ENCODE measurements at regions not wholly inside any gene's neighbourhood (a gene's known extent, or its start where the extent isn't known, plus 50 kb on each side); places are given as distances from the start of the nearest gene placed in this dataset.
"Not testable (repeated sequence)": the region's sequence is repeated elsewhere in the genome, so short reads cannot be mapped to it uniquely, and the experiment has no call there.

DNA sequence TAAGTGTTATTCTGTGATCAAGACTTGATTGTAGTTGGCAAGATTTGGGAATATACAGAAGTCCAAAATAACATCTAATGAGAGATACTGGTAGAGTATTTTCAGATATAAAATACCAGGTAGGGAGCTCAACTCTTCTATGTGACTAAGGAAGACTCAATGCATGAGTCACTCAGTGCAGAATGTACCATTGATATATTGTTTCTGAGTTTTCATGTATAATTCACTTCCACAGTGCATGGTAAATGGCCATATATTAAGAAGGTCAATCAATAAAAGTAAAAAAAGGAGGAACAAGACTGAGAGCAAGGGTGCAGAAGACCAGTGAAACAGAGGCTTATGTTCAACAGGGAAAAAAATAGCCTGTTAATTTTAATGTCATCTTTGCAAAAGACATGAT is 1387.9 kb downstream of the CDH8 start:
- no peak for DNase-seq
- Histone ChIP-seq H3K27me3 (replicated peaks in 1 of 7) (no peaks in the 10 kb centered on the region), H3K4me3 (no peak overlapping the region), H3K27ac (no peak overlapping the region), H3K4me1 (no peaks in the 10 kb centered on the region), H3K36me3 (no peaks in the 10 kb centered on the region), H3K9me3 (peaks cover 0 to 6% (median 0%) of the 10 kb centered on the region in 8 donors)
- intact Hi-C loops (cut with DNase I; ENCODE audit: low total_unique reads): no loop called here
- TF ChIP-seq CTCF (IDR thresholded peaks at IDR 0.05 in 8 of 11, conservative IDR thresholded peaks at IDR 0.05 in 3 of 11): no peak
- TF ChIP-seq POLR2A (IDR thresholded peaks at IDR 0.05): no peak
- TF ChIP-seq POLR2AphosphoS5 (IDR thresholded peaks at IDR 0.05): no peak

DNA sequence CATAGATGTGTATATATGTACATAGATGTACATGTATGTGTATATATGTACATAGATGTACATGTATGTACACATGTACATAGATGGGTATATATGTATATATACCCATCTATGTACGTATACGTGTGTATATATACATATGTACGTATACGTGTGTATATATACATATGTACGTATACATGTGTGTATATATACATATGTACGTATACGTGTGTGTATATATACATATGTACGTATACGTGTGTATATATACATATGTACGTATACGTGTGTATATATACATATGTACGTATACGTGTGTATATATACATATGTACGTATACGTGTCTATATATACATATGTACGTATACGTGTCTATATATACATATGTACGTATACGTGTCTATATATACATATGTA is 1388.8 kb downstream of the CDH8 start:
- H3K4me3 ChIP-seq; H3K27ac ChIP-seq; H3K36me3 ChIP-seq; DNase-seq; H3K4me1 ChIP-seq; H3K27me3 ChIP-seq (replicated peaks in 1 of 7); intact Hi-C loops (cut with DNase I; ENCODE audit: low total_unique reads): not testable (repeated sequence)
- WGBS, 5 donors: 76 to 89% (median 89%) methylated on average over 18 to 19 of the region's 19 CpGs
- H3K9me3 ChIP-seq: peaks cover 0 to 11% (median 0%) of the 10 kb centered on the region in 8 donors

DNA sequence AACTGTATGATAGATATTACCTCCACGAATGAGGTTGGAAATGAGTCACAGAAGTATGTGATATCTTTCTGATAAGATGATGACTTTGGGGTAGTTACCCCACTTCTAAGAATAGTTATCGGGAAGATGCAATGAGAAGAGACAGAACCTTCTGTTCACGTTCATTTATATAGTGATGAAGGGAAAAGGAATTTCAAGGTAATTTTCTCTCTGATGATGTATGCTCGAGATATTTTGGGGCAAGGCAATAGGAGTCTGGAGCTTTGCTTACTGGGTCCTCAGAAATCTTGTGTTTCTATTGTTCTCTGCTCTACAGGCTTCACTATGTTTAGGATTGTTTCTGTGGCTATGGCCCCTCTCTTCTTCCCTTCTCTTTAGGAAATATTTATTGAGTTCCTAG is 1389.6 kb downstream of the CDH8 start:
- Histone ChIP-seq H3K27me3 (replicated peaks in 1 of 7) (no peaks in the 10 kb centered on the region), H3K4me3 (no peak overlapping the region), H3K9me3 (peaks cover 0 to 11% (median 0%) of the 10 kb centered on the region in 8 donors), H3K27ac (no peak overlapping the region), H3K36me3 (no peaks in the 10 kb centered on the region), H3K4me1 (no peaks in the 10 kb centered on the region)
- 87 to 92% (median 88%) methylated on average over 4 of the region's 4 CpGs for WGBS, 5 donors
- intact Hi-C loops (cut with DNase I; ENCODE audit: low total_unique reads): no loop called here
- TF ChIP-seq CTCF (IDR thresholded peaks at IDR 0.05 in 8 of 11, conservative IDR thresholded peaks at IDR 0.05 in 3 of 11) (no peak), POLR2A (IDR thresholded peaks at IDR 0.05) (no peak), POLR2AphosphoS5 (IDR thresholded peaks at IDR 0.05) (no peak)
- no peak for DNase-seq

DNA sequence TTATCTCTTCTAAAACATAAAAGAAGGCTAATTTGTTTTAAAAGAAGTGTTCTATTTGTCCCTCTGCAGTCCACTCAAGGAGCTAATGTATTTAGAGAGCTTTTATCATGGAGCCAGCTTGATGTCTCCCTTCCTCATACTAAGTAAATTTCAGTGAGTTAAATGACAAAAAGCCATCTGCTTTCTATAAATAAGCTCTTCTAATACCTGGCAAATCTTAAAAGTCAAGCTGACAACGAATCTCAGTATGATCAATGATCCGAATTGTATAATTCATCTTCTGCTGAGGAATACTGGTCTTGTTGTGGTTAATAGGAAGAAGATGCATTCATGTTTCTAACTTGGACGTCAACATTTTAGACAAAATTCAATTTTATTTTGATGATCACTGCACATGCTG is 1390.7 kb downstream of the CDH8 start:
- H3K27ac ChIP-seq: no peak overlapping the region
- H3K36me3 ChIP-seq: no peaks in the 10 kb centered on the region
- DNase-seq: no peak
- peaks cover 0 to 21% (median 2%) of the 10 kb centered on the region in 8 donors for H3K9me3 ChIP-seq
- no peak for TF ChIP-seq POLR2AphosphoS5 (IDR thresholded peaks at IDR 0.05)
- TF ChIP-seq POLR2A (IDR thresholded peaks at IDR 0.05): no peak
- TF ChIP-seq CTCF (IDR thresholded peaks at IDR 0.05 in 8 of 11, conservative IDR thresholded peaks at IDR 0.05 in 3 of 11): no peak
- 69 to 79% (median 70%) methylated on average over 3 of the region's 3 CpGs for WGBS, 5 donors
- intact Hi-C loops (cut with DNase I; ENCODE audit: low total_unique reads): no loop called here
- no peaks in the 10 kb centered on the region for H3K4me1 ChIP-seq
- H3K27me3 ChIP-seq (replicated peaks in 1 of 7): no peaks in the 10 kb centered on the region
- H3K4me3 ChIP-seq: no peak overlapping the region

- Histone ChIP-seq H3K4me3 (no peak overlapping the region), H3K4me1 (no peaks in the 10 kb centered on the region), H3K27me3 (replicated peaks in 1 of 7) (no peaks in the 10 kb centered on the region), H3K9me3 (peaks cover 0 to 21% (median 3%) of the 10 kb centered on the region in 8 donors), H3K36me3 (no peaks in the 10 kb centered on the region), H3K27ac (no peak overlapping the region)
- intact Hi-C loops (cut with DNase I; ENCODE audit: low total_unique reads): no loop called here
- no peak for DNase-seq
- TF ChIP-seq POLR2A (IDR thresholded peaks at IDR 0.05) (no peak), CTCF (IDR thresholded peaks at IDR 0.05 in 8 of 11, conservative IDR thresholded peaks at IDR 0.05 in 3 of 11) (no peak), POLR2AphosphoS5 (IDR thresholded peaks at IDR 0.05) (no peak)
Measured at GRCh38 chr16:60642956-60643355, 1393.3 kb downstream of the CDH8 start.
